NCI-H524 treated with DMSO at 0.1 percent for 48 hours (cell line): ENCODE measurements at regions not wholly inside any gene's neighbourhood (a gene's known extent, or its start where the extent isn't known, plus 50 kb on each side); places are given as distances from the start of the nearest gene placed in this dataset.
"Not testable (repeated sequence)": the region's sequence is repeated elsewhere in the genome, so short reads cannot be mapped to it uniquely, and the experiment has no call there.

Experiments
- DNase-seq: peaks from one replicate; lab custom pipeline; 2025; lab: John Stamatoyannopoulos, UW

DNA sequence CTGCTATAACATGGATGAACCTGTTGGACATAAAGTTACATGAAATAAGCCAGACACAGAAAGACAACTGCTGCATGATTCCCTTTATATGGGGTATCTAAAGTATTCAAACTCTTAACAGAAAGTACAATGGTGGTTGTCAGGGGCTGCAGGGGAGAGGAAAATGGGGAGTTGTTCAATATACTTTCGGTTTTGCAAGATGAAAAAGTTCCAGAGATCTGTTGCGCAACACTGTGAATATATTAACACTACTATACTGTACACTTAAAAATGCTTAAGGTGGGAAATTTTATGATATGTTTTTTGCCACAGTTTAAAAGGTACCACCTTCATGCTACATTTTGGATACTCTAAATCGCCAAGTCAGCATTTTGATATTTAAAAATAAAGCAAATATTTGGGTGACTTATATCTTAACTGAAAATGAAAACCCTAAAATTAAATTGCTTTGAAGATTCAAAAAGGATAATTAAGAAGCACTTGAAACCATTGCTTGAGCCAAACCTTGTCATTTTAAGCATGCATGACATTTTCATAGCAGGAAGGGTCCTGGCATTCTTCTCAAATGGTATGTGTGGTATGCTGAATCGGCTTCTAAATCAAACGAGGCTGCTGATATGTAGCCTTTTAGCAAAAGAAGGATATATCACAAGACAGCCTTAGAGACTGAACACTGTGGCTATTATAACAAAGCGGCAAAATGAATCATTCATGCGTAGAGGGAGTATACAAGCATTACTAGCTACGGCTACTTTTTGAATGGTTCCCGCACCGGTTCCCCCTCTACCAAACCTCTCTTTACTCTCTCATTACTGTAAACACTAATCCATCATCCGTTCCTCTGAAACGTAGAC, 607.1 kb upstream of the DIPK2B start:
- DNase-seq = no peak

DNA sequence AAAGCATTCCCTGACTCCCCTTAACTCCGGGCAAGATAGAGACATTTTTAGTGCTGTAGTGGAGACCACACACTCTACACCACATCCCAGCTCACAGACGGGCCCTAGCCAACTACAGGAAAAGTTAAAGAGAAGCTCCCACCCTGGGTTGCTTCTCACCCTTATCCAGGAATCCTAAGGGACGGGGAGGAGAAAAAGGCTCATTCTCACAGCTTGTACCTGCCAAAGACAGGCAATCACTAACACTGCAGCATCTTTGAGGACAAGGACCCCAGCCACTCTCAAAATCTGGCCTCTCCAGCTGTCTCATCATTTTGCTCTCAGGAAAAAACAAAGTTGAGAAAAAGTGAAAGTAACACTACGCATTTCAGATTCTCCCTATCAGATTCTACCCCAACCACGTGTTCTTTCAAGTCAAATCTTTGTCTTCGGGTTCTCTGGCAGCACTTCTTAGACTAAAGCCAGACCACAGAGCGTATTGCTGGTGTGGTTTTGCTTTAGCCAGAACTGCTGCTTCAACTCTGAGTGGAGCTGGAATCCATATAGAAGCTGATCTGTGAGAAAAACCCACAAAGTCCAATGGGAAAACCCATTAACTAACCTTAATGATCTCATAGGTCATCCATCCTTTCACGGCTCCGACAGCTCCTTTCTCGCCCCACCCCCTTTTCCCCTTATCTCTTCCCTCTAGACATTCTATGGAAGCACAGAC, 605.9 kb upstream of the DIPK2B start:
- DNase-seq = no peak

DNA sequence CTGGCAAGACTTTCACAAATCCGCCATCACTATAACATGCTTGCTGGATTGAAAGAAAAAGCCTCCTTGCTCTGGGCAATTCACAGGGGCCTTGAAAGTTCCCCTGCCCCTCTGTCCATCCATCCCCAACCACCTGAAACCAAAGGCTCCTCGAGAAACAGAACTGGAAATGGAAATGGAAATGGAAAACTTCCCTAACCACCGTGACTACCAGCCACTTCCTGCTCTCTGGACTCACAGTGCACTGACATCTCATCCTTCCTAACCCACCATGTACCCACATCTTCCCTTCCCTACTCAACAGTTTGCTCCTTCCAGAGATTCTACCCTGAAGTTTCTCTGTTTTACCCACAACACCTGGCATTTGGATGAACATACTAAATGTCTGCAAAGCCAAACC, 603.6 kb upstream of the DIPK2B start:
- no peak for DNase-seq

DNA sequence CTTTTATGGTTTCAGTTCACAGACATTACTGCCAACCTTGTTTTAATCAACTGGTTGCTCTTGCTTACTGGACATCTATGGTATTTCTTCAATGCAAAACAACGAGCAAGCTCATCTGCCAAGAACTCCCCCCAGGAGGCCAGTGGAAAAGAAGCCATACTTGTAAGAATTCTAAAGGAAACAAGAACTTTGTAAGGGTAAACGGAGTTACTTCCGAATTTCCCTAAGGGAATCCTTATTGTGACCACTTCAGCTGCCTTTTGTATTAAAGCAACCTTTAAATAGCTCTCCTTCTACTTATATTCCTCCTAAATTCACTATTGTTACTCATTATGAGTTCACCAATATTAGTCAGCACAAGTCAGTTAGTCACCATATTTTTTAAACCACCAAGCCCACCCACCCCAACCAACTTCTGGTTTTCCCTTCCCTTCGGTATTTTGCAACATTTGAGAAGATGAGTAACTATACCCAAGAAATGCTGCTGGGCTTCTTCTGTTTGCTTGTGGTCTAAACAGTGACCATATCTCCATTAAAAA, 602.8 kb upstream of the DIPK2B start:
- DNase-seq = no peak

DNA sequence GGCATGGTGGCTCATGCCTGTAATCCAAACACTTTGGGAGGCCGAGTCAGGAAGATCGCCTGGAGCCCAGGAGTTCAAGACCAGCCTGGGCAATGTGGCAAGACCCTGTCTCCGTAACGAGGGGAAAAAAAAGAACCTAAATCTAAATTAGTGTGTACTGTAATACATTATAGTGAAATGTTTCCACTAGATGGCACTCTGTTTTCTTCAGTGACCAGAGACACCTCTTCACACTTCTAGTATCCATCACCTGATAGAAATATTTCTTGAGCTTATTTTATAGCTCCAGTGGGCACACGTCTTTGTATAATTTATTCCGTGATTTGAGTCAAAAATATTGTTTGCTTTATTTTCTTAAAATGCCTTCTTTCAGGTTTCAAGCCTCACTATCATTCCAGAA, 600.9 kb upstream of the DIPK2B start:
- no peak for DNase-seq

DNA sequence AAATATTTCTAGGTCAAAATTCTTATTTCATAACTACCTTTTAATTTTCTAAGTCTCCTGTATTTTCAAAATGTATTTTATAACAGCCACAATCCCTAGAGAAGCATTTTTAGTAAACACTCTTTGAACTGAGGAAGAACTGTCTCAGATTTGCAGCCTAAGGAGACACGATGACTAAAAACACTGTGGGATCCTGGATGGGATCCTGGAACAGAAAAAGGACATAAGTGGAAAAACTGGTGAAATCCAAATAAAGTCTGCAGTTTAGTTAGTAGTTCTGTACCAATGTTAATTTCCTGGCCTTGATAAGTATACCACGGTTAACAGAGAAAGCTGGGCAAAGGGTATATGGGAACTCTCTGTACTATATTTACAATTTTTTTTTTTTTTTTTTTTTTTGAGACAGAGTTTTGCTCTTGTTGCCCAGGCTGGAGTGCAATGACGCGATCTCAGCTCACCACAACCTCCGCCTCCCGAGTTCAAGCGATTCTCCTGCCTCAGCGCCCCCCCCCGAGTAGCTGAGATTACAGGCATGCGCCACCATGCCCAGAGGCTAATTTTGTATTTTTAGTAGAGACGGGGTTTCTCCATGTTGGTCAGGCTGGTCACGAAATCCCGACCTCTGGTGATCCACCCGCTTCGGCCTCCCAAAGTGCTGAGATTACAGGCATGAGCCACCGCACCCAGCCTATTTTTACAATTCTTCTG, 600.2 kb upstream of the DIPK2B start:
- not testable (repeated sequence) for DNase-seq

DNA sequence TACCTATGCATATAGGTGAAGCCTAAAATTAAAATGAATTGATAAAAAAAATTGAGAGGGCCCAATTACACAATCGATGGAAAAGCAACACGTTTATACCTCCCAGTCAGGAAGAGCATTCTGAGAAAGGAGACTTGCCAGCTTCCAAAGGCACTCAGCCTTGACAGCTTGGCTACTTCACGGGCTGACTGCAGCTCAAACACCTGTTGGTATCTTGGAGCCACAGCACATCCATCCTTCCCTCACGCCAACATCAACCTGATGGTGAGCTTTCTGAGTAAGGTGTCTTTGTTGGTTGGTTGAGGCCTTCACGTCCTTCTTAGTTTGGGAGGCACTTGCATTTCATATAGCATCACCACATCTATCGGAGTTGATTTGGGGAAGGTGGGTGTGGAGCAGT, 598.9 kb upstream of the DIPK2B start:
- DNase-seq = no peak

DNA sequence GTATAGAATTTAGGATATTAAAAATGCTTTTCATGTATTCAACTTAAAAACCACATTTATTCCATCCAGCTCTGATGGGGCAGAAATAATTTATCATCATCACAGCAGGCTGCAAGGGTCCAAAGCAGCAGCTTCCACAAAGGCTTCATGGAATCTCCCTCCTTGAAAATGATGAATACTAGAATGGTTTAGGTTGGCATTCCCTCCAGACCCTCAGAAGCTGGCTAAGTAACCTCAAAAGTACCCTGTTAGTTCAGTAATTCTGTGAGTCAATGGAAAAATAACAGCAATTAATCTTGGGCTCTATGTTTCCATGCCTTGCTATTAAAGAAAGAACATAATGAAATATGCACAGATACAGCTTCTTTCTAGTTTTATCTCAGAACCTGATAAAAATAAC, 594.9 kb upstream of the DIPK2B start:
- DNase-seq = no peak

DNA sequence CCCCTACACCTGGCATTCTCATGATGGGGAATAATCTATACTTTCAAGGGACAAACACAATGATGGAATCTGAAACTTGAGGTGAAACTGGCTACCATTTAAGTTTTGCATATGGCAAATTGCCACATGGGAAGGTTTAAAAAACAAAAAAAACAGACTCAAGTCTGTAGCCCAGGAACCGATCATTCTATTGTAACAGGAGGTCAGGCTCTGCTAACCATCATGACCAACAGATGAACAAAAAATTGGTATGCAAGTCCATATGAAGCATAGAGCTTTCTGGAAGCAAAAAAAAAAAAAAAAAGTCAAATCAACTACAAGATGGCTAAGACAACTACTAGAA, 594.3 kb upstream of the DIPK2B start:
- DNase-seq = no peak

DNA sequence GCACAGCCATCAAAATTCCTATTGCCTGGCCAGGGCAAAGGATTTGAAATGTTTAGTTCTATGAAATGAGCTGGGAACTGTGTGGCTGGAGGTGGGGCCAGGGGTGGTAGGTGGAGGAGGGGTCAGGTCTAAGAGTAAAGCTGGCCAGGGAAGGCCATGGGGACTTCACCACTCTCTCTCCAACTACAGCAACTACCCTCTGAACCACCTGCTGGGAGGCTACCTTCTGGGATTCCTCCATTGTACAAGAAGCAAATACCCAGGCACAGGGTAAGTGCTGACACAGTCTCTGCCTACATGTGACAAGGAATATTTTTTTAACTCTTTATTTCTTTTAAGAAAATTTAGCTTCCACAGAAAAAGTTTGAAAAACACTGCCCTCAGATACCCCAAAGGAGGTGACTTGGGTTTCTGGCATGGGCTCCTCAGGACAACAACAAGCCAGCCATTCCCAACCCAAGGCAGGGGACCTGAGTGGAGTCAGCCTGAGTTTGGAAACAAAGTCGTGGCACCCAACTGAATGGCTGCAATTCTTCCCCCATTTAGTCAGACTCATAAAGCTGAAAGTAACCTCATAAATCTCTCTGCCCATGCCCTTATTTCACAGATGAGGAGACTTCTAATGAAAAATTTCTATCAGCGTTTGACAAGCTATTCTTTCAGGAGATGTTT, 593.8 kb upstream of the DIPK2B start:
- no peak for DNase-seq

DNA sequence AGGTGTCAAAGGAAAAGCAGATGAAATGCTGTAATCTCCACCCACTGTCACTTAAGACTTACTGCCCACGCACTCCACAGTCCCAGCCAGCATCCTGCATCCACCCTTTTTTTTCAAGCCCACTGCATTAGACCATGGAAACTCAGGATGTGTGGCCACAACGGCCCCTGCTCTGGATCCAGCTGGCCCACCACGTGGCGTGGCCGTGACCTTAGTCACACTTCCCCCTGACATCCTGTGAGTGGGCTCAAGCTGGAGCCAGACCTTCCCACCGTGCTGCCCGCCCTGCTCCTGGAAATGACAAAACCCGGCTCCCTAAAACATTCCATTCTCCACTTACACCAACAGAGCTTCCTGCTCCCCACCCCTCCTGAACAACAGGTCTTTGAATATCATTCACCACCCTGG, 588.3 kb upstream of the DIPK2B start:
- DNase-seq = no peak

DNA sequence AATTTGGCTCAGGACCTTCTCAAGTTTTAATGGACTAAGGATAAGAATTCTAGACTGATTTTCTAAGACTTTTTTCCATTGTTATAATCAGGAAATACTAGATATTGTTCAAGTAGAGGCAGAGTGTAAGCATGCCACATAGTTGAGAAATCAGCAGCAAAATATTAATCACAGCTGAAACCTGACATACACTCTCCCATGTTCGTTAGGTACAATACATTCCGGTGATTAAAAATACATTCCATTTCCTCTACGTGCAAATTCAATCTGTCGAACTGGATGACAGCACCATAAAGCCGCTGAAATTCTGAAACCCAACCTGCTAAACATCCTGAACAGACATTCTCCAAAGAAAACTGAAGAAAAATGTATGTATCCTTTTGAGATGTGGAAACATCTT, 587.6 kb upstream of the DIPK2B start:
- DNase-seq = no peak

DNA sequence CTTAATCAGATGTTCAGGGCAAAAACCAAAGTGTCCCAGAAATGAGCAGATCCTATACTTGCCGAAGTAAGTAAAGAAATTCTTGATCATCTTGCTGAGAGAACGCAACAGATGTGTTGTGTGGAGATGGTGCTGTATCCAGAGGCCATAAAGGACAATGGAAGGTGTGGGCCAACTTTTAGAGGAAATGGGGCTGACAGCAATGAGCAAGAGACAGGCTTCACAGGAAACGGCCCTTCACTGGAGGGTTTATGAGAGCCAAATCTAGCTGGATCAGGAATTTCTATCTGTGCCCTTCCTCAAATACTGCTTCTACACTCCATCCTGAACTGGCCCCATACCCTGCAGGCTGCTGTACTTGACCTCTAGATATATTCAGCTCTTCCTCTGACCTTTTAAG, 583.9 kb upstream of the DIPK2B start:
- no peak for DNase-seq

DNA sequence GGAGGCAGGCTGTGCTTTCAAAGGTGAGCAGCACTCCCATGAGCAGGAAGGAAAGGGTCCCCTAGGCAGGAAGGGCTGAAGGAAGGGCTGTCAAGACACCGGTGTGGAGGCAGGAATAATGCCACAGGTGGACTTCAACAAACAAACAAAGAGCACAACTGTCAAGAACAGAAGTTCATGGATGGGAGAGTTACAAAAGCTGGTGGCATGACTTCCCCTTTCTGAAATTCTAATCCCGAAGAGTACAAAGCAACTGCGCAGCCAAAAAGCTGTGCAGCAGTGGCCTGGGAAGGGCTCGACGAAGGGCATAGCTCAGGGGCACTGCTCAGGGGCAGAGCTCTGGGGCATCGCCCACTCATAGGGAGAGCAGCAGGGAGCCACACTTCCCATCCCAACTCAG, 582.3 kb upstream of the DIPK2B start:
- no peak for DNase-seq

DNA sequence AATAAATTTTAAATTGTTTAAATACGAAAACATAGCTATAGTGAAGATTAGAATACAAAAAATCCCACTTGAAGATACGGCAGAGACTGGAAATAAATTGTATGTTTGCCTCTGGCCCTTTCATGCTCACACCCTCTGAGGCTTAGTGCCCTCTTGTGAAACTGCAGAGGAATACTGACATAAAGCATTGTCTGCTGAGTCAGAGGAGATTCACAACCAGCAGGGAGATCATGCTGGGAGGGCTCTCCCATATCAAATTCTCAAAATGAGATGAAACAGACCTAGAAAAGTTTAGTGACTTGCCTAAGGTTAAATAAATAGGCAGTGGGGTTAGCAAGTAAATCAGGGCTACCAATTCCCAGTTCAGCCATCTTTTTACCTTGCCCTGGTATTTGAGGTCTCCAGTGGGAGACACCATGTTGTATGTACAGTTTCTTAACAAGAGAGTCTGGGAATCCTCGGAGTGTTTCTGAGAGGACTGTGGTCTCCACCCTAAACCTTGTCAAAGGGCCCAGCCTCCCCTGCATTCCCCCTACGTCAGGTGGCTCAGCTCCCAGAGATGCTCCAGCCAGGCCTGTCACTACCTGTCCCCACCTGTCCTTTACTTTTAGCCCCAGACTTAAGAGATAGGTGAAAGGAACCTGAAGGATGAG, 581.4 kb upstream of the DIPK2B start:
- DNase-seq = no peak

DNA sequence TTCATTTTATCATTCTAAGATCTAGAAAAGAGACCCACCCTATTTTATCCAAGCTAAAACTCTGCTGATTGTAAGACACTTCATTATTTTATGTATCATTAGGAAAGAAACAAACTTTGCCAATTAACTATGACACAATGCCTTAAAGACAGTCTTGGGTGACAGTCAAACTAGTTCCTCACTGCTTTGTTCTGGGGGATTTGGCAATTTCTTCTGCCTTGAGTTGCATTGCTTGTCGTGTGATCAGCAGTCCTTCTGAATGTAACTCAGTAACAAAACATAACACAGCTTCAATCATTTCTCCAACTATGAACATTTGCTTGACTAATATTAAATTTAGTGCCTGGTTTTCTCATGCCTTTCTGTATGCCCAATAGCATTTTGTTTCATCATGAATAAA, 577.9 kb upstream of the DIPK2B start:
- no peak for DNase-seq

DNA sequence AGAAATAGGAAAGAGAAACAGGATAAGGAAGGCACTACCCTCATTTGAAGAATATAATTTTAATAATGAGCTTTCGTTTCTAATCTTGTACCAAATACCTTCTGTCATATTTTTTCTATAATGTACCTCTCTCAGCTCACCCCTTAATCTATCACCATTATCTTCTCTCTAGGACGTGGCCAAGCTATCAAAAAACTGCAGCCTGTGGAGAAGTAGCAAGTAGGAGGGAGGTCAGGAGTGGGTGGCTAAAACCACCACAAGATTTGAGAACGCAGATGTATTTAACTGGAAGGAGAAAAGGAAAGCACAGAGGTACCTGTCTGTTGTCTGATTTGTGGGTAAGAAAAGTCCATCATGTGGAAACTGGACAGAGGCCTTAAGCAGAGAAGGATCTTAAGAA, 576.7 kb upstream of the DIPK2B start:
- no peak for DNase-seq

DNA sequence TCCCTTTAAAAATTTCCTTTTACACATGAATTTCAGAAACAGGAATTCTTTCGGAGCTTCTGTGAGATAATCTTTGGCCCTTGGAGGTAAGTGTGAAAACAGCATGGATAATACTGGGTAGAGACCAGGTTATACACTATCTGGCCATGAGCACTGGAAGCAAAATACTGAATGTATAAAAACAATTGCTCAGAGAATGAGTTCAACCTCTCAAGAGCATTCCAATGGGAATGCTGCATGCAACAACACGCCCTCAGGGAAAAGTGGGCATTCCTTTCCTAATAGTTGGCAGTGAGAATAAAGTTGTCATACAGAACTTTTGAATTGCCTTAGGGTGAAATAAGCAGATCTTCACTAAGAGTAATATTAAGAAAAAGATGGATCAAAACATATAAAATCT, 574.8 kb upstream of the DIPK2B start:
- DNase-seq = no peak

DNA sequence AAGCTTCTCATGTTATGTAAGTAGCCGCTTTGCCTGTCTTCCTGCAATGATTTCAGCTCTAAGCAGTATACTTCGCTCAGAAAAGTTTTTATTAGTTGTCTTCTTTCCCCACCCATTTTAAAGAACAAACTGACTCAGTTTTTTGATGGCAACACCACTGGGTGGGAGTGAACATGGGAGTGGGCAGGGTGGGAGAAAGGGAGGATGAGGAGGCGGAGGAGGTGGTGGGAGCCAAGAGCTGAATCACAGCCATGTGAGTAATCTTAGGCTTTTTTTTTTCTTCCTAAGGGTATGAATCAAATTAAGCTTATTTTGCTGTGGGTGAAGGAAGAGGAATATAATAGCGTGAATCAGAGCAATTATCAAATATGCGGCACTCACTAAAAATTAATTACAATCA, 574.3 kb upstream of the DIPK2B start:
- DNase-seq = no peak

DNA sequence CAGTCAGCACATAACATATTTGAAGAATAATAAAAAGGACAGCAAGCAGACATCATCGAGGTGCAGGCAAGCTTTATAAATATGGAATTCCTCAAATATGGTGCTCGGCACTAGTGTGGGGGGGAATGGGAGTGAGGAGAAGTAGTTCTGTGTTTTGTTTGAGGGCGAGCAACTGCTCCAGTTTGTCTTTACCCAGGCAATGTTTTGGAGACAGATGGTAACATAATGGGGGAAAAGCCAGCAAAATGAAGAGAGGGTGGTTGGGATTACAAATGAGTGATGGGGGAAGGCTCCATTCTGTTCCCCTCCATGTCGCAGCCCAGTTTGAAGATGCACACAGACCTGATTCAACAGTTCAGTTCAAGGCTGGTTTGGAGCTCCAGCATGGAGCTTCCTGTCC, 572.9 kb upstream of the DIPK2B start:
- no peak for DNase-seq

DNA sequence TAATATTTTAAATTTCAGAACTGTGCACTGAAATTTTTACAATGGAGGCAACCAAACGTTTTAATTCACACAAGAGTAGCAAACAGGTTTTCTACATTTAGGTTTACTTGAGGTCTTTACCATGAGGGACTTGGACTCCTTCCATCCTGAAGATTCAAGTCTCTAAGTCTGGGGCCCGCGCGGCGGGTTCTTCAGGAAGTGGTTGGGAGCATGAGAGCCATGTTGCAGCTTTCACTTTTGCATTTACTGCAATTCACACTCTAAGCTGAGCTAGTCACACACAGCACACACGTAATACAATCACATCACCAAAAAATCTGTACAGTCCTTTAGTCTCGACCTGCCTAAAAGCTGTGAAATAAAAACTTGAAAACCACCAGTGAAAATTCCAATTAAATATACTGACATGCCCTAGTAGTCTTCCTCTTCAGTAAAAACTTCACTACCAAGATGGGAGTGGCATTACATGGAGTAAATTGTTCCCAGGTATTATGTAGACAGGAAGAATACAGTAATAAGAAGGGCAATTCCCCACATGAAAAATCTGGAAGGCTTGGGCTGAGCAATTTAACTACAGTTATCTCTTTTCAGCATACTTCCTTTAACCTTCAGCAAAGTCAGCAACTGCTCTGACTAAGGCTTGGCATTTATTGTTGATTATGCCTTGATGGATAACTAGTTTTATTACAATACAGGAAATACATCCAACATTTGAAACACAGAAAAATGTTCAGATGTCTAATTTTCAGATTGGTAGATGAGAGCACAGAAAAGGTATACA, 571.1 kb upstream of the DIPK2B start:
- DNase-seq = no peak
